ENCODE measurements at regions not wholly inside any gene's neighbourhood (a gene's known extent, or its start where the extent isn't known, plus 50 kb on each side); places are given as distances from the start of the nearest gene placed in this dataset.

DNA sequence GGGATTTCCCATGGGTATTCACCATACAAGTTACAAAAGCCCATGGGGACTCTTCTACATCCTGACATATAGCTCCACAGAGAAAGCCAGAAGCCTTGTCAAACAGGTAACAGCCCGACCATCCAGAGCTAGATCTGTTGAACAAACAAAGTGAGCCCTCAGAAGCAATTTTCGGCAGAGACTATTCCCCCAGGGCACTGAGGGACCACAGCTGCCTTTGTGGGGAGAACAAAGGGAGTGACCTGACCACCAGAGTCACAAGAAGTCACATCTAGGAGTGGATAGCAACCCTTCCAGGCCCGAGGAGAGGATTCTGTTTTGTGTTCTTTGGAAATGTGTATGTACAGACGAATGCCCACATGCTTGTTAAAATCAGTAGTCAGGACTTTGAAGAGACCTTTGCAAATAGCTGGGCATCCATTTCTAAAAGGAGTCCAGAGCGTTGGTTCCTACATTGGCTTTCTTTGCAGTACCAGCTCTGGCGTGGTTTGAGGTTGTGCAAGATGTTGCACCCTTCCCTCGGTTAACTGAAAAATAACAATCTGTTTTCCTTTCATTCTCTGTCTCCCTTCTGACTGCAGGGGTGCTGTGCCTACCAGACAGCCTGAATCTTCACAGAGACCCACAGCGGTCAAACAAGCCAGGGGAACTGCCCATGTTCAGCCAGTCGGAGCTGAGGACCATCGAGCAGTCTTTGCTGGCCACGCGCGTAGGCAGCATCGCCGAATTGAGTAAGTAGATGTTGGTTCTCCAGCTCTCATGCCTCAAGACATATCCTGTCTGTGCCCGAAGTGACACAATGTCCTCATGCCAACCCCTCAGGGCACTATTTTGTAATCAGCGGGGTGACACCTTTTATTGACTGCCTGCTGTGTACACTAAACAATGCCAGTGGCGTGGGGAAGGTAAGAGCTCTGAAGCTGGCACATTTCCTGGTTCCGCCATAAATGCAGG lies 165.4 kb upstream of the PWP1 start:
- no peak for TF ChIP-seq TCF12 (IDR thresholded peaks at IDR 0.05; ENCODE audit: low read depth)
- no peak for TF ChIP-seq CEBPB (IDR thresholded peaks at IDR 0.05)
- TF ChIP-seq EP300 (IDR thresholded peaks at IDR 0.05; ENCODE audit: borderline replicate concordance) = no peak
- TF ChIP-seq, protein P1, sequence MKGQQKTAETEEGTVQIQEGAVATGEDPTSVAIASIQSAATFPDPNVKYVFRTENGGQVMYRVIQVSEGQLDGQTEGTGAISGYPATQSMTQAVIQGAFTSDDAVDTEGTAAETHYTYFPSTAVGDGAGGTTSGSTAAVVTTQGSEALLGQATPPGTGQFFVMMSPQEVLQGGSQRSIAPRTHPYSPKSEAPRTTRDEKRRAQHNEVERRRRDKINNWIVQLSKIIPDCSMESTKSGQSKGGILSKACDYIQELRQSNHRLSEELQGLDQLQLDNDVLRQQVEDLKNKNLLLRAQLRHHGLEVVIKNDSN (IDR thresholded peaks at IDR 0.05) = no peak
- no peak for TF ChIP-seq RAD21 (IDR thresholded peaks at IDR 0.05; ENCODE audit: low read depth)
- TF ChIP-seq TAF1 (IDR thresholded peaks at IDR 0.05; ENCODE audit: low read depth) = no peak
- TF ChIP-seq EGR1 (IDR thresholded peaks at IDR 0.05) = no peak
- TF ChIP-seq FOXM1 (IDR thresholded peaks at IDR 0.05; ENCODE audit: borderline replicate concordance, low read depth) = no peak
- TF ChIP-seq NFIC (IDR thresholded peaks at IDR 0.05) = no peak
- no peak for TF ChIP-seq YY1 (IDR thresholded peaks at IDR 0.05; ENCODE audit: low read depth)
- no peak for TF ChIP-seq CREB1 (IDR thresholded peaks at IDR 0.05; ENCODE audit: low read depth)
- TF ChIP-seq, protein P2, sequence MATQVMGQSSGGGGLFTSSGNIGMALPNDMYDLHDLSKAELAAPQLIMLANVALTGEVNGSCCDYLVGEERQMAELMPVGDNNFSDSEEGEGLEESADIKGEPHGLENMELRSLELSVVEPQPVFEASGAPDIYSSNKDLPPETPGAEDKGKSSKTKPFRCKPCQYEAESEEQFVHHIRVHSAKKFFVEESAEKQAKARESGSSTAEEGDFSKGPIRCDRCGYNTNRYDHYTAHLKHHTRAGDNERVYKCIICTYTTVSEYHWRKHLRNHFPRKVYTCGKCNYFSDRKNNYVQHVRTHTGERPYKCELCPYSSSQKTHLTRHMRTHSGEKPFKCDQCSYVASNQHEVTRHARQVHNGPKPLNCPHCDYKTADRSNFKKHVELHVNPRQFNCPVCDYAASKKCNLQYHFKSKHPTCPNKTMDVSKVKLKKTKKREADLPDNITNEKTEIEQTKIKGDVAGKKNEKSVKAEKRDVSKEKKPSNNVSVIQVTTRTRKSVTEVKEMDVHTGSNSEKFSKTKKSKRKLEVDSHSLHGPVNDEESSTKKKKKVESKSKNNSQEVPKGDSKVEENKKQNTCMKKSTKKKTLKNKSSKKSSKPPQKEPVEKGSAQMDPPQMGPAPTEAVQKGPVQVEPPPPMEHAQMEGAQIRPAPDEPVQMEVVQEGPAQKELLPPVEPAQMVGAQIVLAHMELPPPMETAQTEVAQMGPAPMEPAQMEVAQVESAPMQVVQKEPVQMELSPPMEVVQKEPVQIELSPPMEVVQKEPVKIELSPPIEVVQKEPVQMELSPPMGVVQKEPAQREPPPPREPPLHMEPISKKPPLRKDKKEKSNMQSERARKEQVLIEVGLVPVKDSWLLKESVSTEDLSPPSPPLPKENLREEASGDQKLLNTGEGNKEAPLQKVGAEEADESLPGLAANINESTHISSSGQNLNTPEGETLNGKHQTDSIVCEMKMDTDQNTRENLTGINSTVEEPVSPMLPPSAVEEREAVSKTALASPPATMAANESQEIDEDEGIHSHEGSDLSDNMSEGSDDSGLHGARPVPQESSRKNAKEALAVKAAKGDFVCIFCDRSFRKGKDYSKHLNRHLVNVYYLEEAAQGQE (IDR thresholded peaks at IDR 0.05; ENCODE audit: low read depth) = no peak
- TF ChIP-seq, protein P3, sequence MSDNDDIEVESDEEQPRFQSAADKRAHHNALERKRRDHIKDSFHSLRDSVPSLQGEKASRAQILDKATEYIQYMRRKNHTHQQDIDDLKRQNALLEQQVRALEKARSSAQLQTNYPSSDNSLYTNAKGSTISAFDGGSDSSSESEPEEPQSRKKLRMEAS (IDR thresholded peaks at IDR 0.05) = no peak
- no peak for TF ChIP-seq TEAD4 (IDR thresholded peaks at IDR 0.05)

All from Ishikawa (cell line).